Skeletal muscle cell (primary cell): ENCODE measurements at regions not wholly inside any gene's neighbourhood (a gene's known extent, or its start where the extent isn't known, plus 50 kb on each side); places are given as distances from the start of the nearest gene placed in this dataset.

ENCODE experiments used
- DNase-seq: peaks from one replicate; pipeline ENCODE4 v3.0.0-alpha.2; 2010; ENCODE audit warnings: low read depth
- H3K4me3 ChIP-seq: 2 replicates; pipeline ENCODE4 v1.5.1; 2011; ENCODE audit warnings: low read depth, mild to moderate bottlenecking, control low read depth, low read length, moderate library complexity

- no peak overlapping the region for H3K4me3 ChIP-seq
- DNase-seq, result no peak
Measured at GRCh38 chr6:91144126-91144525, 557.3 kb upstream of the MAP3K7 start.

DNA sequence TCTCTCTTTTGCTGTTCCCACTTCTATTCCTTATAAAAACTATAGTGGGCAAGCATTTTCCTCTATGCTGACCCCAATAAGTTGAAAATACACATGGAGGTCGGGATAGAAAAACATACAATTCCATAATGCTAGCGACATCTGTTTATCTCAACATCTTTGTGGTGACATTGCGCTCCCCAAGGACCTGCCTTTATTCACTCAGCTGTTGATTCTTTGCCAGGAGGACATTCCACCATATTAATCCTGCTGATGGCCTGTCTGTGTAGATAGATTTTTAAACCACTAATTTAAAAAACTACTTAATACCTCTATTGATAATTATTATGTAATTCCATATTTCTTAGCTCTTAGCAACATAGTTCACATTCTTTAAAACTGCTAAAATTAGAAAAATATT, 555.3 kb upstream of the MAP3K7 start:
- no peak overlapping the region for H3K4me3 ChIP-seq
- no peak for DNase-seq

DNA sequence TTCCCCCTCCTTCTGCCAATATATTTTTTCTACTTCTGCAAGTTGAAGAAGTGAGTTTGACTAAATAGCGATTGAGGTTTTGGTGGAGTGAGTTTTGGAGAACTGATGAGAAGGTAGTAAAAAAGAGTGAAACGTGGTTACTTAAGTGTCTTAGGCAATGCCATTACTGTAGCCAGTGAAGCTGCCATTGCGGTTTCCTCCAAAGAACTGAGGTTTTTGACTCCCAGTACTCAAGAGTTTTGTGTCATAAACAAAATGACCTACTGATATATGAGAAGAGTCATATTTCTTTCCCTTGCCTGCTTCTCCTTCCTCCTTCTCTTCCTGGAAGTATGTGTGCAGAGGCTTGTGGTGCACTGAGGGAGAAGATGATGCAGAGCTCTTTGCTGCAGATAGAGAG, 554.5 kb upstream of the MAP3K7 start:
- no peak for DNase-seq
- H3K4me3 ChIP-seq, result no peak overlapping the region

- H3K4me3 ChIP-seq, result no peak overlapping the region
- DNase-seq, result no peak
Measured at GRCh38 chr6:91140449-91140848, 553.6 kb upstream of the MAP3K7 start.

- no peak for DNase-seq
- no peak overlapping the region for H3K4me3 ChIP-seq
Measured at GRCh38 chr6:91137286-91137685, 550.4 kb upstream of the MAP3K7 start.

DNA sequence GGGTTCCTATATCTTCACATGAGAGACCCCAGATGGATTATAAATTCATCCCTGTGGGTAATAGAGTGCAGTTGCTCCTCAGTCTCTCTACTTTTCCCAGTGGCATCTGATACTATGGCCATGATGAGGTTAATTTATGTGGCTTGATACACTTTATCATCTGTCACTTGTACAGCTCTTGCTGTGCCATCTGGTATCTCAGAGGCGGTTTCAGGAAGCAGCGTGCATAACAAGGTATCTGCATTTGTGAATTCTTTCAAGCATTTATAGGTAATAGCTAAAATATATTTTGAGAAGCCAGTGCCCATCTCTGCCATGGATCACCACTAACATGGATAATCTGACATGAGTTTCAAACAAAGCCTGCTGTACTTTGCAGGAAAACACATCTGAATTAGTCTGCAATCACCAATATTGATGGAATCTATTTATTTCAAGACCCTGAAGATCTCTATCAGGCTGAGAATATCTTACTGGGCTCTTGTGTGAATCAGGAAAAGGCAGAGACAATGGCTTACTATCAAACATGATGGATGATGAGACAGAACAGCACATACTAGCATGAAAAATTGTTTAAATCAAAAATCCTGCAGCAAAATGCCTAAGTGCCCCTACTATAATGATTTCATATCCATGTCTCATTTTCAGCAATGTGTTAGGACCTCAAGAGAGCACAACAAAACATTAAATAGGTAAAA, 548.7 kb upstream of the MAP3K7 start:
- no peak for DNase-seq
- no peak overlapping the region for H3K4me3 ChIP-seq

DNA sequence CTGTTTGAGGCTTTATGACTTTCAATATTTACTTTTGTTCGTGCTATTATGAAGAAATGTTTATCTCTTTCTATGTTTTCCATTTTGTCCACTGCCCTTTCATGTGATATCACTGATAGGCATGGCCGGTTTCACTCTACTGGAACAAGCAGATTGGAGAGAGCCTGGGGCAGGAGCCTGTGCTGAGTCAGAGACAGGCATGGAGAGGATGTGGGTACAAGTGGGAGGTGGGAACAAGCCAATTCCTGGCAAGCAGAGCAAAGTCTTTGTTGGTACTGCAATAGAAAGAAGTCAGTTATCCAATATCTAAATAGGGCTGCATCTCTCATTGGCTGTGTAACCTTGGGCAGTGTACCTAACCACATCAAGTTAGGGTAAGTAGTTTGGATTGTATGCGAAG, 545.6 kb upstream of the MAP3K7 start:
- no peak for DNase-seq
- no peak overlapping the region for H3K4me3 ChIP-seq

DNA sequence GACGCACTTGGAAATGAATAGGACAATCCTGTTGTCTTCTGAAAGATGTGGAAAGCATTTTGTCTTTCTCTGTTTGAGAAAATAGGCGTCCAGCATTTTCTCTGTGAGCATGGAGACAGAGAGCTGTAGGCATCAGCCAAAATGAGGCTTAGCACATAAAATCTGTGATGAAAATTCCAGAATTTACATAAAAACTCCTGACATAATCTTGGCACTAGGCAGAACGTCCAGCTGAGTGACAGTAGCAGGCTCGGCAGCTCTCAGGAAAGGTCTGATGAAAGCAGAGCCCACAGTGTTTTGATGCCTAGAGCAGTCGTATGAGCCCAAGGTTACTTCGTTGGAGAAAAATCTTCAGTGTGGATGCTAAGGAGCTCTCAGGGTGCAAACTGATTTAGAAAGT, 543.3 kb upstream of the MAP3K7 start:
- no peak overlapping the region for H3K4me3 ChIP-seq
- DNase-seq, result no peak

DNA sequence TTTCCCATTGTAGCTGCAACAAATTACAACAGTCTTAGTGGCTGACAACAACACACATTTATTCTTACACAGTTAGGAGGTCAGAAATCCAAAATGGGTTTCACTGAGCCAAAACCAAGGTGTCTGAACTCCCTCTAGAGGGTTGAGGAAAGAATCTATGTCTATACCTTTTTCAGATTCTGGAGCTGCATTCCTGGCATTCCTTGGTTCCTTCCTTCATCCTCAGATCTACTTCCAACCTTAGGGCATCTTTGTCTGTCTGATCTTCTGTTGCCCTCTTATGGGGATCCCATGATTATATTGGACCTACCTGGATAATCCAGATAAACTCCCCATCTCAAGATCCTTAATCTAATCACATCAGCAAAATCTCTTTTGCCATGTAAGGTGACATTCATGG, 540.9 kb upstream of the MAP3K7 start:
- no peak overlapping the region for H3K4me3 ChIP-seq
- no peak for DNase-seq

GRCh38 chr6:91126876-91127275, 540.0 kb upstream of the MAP3K7 start:
- H3K4me3 ChIP-seq, result no peak overlapping the region
- DNase-seq, result no peak

DNA sequence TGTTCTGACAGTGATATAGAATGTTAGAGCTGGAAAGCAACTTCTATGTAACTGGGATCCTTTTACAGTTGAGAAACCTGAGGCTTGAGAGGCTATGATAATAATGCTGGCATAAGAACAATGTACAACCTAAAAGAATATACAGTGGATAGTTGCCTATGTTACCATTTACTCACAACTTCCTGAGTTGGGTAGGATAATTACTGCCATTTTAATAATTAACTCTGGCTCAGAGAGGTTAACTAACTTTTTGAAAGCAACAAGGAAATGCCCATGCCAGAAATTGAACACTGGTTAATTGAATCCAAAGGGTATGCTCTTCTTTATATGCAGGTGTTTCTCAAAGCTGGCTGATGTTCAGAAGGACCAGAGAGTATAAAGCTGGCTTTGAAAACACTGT, 530.7 kb upstream of the MAP3K7 start:
- DNase-seq, result no peak
- H3K4me3 ChIP-seq, result no peak overlapping the region

- DNase-seq, result no peak
- H3K4me3 ChIP-seq, result no peak overlapping the region
Measured at GRCh38 chr6:91114123-91114708, 527.3 kb upstream of the MAP3K7 start.

- no peak for DNase-seq
Measured at GRCh38 chr6:91106083-91106482, 519.2 kb upstream of the MAP3K7 start.

GRCh38 chr6:91105532-91105931, 518.7 kb upstream of the MAP3K7 start:
- H3K4me3 ChIP-seq, result no peak overlapping the region
- no peak for DNase-seq

More at GRCh38 chr6:91106083-91106482, 519.2 kb upstream of the MAP3K7 start:
- no peak overlapping the region for H3K4me3 ChIP-seq

DNA sequence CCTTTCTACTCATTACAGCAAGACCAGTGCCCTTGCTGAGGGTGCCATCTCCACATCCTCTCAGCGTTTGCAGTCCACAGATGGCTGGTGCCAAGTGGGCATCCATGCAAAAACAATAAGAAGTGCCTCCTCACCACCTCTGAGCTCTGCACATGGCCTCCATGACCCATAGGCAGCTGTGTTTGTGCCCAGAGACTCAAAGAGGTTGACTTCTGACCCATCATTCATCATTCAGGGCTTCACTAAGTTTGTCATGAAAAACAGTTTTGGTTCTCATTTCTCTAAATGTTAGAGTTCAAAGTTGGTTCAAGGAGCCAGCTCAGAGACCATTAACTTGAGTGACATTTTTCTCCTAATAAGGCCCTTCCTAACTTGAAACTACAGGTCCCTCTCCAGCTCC, 512.6 kb upstream of the MAP3K7 start:
- no peak for DNase-seq
- H3K4me3 ChIP-seq, result no peak overlapping the region

GRCh38 chr6:91098006-91098405, 511.1 kb upstream of the MAP3K7 start:
- no peak for DNase-seq
- H3K4me3 ChIP-seq, result no peak overlapping the region

DNA sequence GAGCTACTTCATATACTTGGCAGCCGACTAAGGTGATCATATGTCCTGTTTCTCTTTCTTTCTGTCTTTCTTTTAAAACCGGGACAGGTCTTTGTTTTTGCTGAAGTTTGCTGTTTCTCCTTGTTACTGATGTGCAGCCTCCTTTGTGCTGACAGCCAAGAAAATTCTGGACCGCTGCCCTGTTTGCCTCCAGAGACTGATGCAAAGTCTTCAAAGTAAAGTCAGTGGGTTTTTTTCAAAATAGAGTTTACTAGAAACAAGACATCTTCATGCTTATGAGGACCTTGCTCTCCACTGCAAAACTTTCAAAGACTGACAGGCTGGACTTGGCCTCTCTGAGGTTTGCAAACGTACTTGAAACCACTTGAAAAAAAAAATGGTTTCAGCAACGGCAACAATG, 510.5 kb upstream of the MAP3K7 start:
- H3K4me3 ChIP-seq, result no peak overlapping the region
- DNase-seq, result no peak

GRCh38 chr6:91094806-91095475, 508.1 kb upstream of the MAP3K7 start:
- H3K4me3 ChIP-seq, result no peak overlapping the region
- no peak for DNase-seq

GRCh38 chr6:91094341-91094740, 507.5 kb upstream of the MAP3K7 start:
- DNase-seq, result no peak
- no peak overlapping the region for H3K4me3 ChIP-seq

DNA sequence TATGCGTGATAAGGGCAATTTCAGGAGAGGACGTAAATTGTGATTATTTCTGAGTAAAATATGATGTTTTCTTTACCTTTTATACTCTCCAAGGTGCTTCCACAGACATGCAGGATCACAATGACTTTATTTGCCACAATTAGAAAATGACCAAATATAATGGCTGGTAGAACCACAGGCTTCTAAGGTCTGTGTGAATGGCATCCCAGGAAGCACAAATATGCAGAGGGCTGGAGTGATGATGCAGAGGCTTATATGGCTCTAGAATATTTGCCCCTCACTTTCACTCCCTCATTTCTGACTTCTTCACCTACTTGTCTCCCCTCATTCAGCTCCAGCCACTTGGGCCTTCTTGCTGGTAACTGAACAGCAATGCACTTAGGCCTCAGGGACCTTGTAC, 502.1 kb upstream of the MAP3K7 start:
- DNase-seq, result no peak
- H3K4me3 ChIP-seq, result no peak overlapping the region

GRCh38 chr6:91088515-91088914, 501.6 kb upstream of the MAP3K7 start:
- no peak overlapping the region for H3K4me3 ChIP-seq
- DNase-seq, result no peak
